GM18505 (cell line): ENCODE measurements at regions not wholly inside any gene's neighbourhood (a gene's known extent, or its start where the extent isn't known, plus 50 kb on each side); places are given as distances from the start of the nearest gene placed in this dataset.
"Not testable (repeated sequence)": the region's sequence is repeated elsewhere in the genome, so short reads cannot be mapped to it uniquely, and the experiment has no call there.

ENCODE experiments used
- ATAC-seq: cut with Tn5 transposase; IDR thresholded peaks from one replicate; pipeline ENCODE4 v1.9.1; 2021; ENCODE audit not compliant: unreplicated experiment
- POLR2A ChIP-seq: IDR thresholded peaks from 4 replicates; pipeline ENCODE4 v1.6.1; 2011; ENCODE audit warnings: borderline replicate concordance; ENCODE audit not compliant: insufficient read depth, insufficient read length; ENCODE audit errors: extremely low read depth

GRCh38 chr3:166302331-166302730 is 465.1 kb upstream of the BCHE start:
- no peak for ATAC-seq
- TF ChIP-seq POLR2A: no peak

DNA sequence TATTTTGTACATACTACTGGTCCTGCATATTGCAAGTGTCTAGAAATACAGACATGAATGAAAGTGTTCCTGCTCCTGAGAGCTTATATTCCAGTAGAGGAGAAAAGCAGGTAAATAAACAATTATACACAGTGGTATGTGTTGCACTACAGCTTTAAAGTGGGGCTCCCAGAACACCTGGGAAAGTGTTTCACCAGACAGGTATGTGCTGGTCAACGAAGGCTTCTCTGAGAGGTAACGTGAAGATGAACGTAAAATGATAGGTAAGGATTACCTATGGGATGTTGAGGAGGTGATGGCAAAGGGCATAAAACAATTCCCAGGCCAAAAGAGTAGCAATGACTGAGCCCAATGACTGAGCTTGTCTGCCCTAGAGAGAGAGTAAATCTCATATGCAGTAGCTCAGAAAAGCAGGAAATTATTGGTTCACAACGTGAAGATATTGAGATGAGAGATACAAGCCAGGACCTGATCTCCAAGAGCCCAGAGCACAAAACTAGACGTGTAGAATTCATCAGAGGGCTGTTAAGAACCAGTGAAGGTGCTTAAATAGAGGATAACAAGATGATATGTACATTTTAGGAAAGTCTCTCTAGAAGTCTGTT is 459.1 kb upstream of the BCHE start:
- TF ChIP-seq POLR2A: no peak
- ATAC-seq: no peak

DNA sequence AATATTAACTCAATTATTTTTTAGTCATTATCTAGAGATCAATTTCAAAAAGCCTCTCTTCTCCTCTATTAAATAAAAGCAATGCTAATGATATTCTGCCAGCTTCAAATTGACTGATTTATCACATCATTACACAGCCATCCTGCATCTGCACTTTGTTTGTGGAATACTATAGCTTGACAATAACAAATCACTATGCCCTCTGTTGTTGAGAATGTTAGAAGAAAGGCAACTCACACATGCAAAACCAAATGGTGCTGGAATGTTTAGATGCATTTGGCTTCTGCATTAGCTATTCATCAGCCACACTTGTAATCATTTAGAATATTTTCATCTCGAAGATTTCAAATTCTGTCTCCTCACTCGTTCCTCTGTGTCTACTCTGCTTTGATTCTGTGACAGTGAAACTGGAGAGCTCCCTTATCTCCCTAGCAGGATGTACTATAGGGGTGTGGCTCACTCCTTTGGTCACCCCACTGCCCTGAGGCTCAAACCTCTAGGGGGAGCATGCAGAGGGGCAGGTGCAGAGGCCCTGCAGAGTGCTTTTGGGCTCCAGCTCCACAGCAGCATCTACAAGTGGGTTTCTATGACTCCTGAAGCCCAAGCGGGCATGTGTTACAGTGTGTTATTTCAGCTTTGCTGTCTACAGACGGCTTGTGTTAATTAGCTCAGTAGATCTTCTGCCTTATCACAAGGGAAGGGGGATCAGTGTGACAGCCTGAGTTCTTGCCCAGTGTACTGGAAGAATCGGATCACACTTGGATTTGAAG is 454.1 kb upstream of the BCHE start:
- no peak for TF ChIP-seq POLR2A
- ATAC-seq: no peak

DNA sequence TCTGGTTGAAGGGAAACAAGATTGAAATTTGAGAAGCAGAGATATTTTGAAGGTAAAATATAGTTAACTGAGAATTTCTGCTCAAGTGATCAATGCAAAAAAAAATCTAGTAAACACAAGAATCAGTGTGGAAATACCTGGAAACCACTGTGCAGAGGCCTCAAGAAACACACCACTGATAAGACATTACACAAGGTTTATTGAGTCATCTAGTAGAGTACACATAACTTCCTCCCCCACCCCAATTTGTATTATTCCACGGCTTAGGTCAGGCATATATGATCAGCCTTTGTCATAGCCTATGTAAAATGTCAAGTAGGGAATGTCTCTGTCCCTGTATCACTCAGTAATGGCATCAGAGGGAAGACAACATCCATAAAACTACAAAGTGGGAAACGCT is 447.8 kb upstream of the BCHE start:
- no peak for ATAC-seq
- no peak for TF ChIP-seq POLR2A

- no peak for ATAC-seq
- no peak for TF ChIP-seq POLR2A
Measured at GRCh38 chr3:166283840-166284239, 446.6 kb upstream of the BCHE start.

DNA sequence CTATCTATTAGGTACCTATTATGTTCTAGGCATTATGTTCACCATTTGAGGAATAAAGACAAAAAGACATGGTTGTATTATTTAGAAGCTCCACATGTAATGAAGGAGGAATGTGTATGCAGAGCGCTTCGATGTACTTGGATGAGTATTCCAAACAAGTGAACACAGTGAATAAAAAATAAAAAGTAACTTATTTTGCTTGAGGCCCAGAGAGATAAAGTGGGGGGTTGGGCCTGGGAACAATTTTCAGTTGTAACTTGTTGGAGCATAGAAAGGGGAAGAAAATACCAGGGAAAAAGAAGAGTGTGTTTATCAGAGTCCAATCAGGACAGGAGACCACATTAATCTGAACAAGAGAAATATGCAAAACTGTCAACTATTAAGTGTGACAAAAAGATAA is 445.7 kb upstream of the BCHE start:
- no peak for TF ChIP-seq POLR2A
- no peak for ATAC-seq

GRCh38 chr3:166279636-166280035 is 442.4 kb upstream of the BCHE start:
- TF ChIP-seq POLR2A: no peak
- ATAC-seq: no peak

DNA sequence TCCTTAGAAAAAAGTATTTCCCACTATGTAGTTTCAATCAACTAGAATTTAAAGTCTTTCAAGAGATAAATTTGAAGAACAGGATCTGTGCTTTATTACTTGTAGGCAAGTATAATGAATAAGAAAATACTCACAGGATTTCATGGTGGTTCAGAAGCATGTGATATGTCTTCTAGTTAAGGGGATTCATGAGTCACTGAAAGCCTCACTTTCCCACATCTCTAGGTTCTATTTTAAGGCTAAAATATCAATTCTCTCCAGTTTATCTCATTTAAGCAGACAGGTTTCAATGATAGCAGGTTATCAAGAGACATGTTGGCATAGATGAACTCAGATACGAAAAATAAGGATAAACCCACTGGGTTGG is 437.8 kb upstream of the BCHE start:
- no peak for ATAC-seq
- no peak for TF ChIP-seq POLR2A

DNA sequence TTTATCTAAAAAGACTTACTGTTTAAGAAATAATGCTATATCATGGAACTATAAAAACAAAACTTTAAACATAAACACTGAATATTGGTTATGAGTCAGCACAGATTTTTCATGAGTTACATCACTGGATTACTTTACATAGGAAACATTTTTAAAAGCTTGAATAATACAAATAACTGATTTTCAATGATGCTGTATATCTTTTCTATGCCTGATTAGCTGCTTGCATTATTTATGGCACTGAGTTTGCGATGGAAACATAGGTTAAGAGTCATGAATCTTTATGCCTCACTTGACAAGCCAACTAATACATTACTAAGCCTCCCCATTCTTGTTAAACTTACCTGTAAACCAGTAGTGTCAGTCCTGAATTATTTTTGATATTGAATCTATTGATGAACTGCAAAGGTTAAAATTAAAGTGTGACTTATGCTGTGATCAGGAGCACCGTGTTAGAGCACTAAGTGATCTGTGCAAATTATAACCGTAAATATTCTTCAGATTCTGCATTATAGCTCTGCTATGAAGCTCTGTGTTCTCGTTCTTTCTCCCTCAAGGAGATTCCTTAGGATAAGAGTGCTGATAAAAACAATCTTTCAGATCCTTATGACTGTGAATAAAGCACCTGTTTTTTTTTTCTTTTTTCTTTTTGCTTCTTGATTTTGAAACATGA is 437.3 kb upstream of the BCHE start:
- no peak for ATAC-seq
- no peak for TF ChIP-seq POLR2A

- no peak for TF ChIP-seq POLR2A
- no peak for ATAC-seq
Measured at GRCh38 chr3:166270429-166270828, 433.2 kb upstream of the BCHE start.

GRCh38 chr3:166265153-166265552 is 427.9 kb upstream of the BCHE start:
- ATAC-seq: no peak
- no peak for TF ChIP-seq POLR2A

- ATAC-seq: no peak
- TF ChIP-seq POLR2A: no peak
Measured at GRCh38 chr3:166263460-166263859, 426.2 kb upstream of the BCHE start.

- ATAC-seq: not testable (repeated sequence)
Measured at GRCh38 chr3:166258293-166258850, 421.1 kb upstream of the BCHE start.

DNA sequence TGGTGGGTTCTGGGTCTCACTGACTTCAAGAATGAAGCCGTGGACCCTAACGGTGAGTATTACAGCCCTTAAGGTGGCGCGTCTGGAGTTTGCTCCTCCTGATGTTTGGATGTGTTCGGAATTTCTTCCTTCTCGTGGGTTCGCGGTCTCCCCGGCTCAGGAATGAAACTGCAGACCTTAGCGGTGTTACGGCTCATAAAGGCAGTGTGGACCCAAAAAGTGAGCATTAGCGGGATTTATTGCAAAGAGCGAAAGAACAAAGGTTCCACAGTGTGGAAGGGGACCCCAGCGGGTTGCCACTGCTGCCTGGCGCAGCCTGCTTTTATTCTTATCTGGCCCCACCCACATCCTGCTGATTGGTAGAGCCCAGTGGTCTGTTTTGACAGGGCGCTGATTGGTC is 420.5 kb upstream of the BCHE start:
- ATAC-seq: no peak
- no peak for TF ChIP-seq POLR2A
